HG03460 (cell line): ENCODE measurements at regions not wholly inside any gene's neighbourhood (a gene's known extent, or its start where the extent isn't known, plus 50 kb on each side); places are given as distances from the start of the nearest gene placed in this dataset.
"Not testable (repeated sequence)": the region's sequence is repeated elsewhere in the genome, so short reads cannot be mapped to it uniquely, and the experiment has no call there.

Experiments
- ATAC-seq: cut with Tn5 transposase; IDR thresholded peaks from one replicate; pipeline ENCODE4 v1.9.1; 2021; ENCODE audit not compliant: unreplicated experiment

- no peak for ATAC-seq
Measured at GRCh38 chr18:47729356-47729755, 201.1 kb downstream of the SMAD2 start.

GRCh38 chr18:47728921-47729320, 201.5 kb downstream of the SMAD2 start:
- ATAC-seq = no peak

GRCh38 chr18:47727409-47727808, 203.1 kb downstream of the SMAD2 start:
- ATAC-seq = no peak

- ATAC-seq = no peak
Measured at GRCh38 chr18:47726550-47726949, 203.9 kb downstream of the SMAD2 start.

GRCh38 chr18:47725656-47726055, 204.8 kb downstream of the SMAD2 start:
- ATAC-seq = no peak

- ATAC-seq = no peak
Measured at GRCh38 chr18:47724186-47724975, 206.1 kb downstream of the SMAD2 start.

GRCh38 chr18:47721876-47722275, 208.6 kb downstream of the SMAD2 start:
- ATAC-seq = no peak

- no peak for ATAC-seq
Measured at GRCh38 chr18:47720741-47721140, 209.7 kb downstream of the SMAD2 start.

GRCh38 chr18:47719096-47719780, 211.2 kb downstream of the SMAD2 start:
- no peak for ATAC-seq

- no peak for ATAC-seq
Measured at GRCh38 chr18:47718646-47719045, 211.8 kb downstream of the SMAD2 start.

GRCh38 chr18:47717257-47717656, 213.2 kb downstream of the SMAD2 start:
- ATAC-seq = no peak

- no peak for ATAC-seq
Measured at GRCh38 chr18:47716632-47717185, 213.8 kb downstream of the SMAD2 start.

GRCh38 chr18:47710451-47710850, 220.0 kb downstream of the SMAD2 start:
- ATAC-seq = no peak

GRCh38 chr18:47709556-47709955, 220.9 kb downstream of the SMAD2 start:
- ATAC-seq = no peak

- ATAC-seq = no peak
Measured at GRCh38 chr18:47708206-47708605, 222.3 kb downstream of the SMAD2 start.

GRCh38 chr18:47701134-47701533, 229.3 kb downstream of the SMAD2 start:
- ATAC-seq = no peak

- no peak for ATAC-seq
Measured at GRCh38 chr18:47696870-47697269, 233.6 kb downstream of the SMAD2 start.

GRCh38 chr18:47691611-47692010, 238.8 kb downstream of the SMAD2 start:
- no peak for ATAC-seq

GRCh38 chr18:47690778-47691177, 239.7 kb downstream of the SMAD2 start:
- ATAC-seq = not testable (repeated sequence)

- ATAC-seq = no peak
Measured at GRCh38 chr18:47689371-47689770, 241.1 kb downstream of the SMAD2 start.

- no peak for ATAC-seq
Measured at GRCh38 chr18:47686806-47687205, 243.7 kb downstream of the SMAD2 start.

GRCh38 chr18:47683774-47684173, 246.7 kb downstream of the SMAD2 start:
- no peak for ATAC-seq
